Right kidney (tissue), 1 donor: ENCODE measurements at regions not wholly inside any gene's neighbourhood (a gene's known extent, or its start where the extent isn't known, plus 50 kb on each side); places are given as distances from the start of the nearest gene placed in this dataset.
"Not testable (repeated sequence)": the region's sequence is repeated elsewhere in the genome, so short reads cannot be mapped to it uniquely, and the experiment has no call there.

Source experiments
- DNase-seq: peaks from one replicate; pipeline ENCODE4 v3.0.0-alpha.2; 2016

DNA sequence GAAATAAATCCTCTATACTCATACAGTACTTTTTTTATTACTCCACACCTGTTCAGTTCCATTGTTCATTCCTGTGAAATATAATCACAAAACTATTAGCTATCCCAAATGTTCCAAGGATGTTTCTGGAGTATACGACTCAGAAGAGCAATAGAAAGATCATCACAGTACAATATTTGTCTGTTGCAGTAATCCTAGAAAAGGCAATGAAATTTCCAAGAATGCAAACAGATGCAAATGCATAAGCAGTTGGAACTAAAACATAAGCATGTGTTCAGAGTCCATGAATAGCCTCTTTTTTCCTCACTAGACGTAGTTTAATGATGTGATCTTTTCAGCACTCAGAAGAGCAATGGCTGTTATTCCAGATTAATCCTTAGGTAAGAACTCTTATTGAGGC is 55.2 kb downstream of the RTL3 start:
- no peak for DNase-seq

DNA sequence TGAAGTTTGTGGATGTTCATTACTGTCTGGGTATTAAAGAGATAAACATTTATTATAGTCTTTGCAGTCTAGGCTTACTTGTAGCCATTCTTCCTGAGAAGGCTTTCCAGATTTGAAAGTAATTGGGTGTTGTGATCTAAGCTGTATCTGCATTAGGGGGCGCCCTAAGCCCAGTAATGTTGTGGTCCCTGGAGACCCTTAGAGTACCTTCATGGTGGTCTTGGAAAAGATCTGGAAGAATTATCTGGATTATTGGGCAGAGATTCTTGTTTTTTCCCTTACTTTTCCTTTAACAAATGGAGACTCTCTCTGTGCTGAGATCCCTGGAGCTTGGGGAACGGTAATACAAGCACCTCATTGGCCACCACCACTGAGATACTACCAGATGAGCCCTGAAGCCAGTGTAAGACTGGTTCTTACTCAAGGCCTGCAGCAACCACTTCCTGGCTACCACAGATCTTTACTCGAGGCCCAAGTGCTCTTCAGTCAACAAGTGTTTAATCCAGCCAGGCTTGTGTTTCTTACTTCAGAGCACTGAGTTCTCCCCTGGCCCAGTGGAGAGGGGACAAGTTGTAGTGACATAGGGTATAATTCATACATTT is 63.1 kb downstream of the RTL3 start:
- DNase-seq, result no peak

DNA sequence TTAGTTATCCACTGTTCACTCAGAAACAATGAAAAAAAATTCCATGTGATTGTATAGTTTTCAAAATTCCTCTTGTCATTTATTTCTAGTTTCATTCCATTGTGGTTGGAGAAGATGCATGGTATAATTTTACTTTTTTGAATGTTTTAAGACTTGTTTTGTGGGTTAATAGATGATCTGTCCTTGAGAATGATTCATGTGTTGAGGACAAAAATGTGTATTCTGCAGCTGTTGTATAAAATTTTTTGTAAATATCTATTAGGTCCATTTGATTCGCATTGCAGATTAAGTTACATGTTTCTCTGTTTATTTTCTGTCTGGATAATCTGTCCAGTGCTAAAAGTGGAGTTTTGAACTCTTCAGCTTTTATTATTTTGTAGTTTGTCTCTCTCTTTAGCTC is 65.4 kb downstream of the RTL3 start:
- DNase-seq, result no peak

DNA sequence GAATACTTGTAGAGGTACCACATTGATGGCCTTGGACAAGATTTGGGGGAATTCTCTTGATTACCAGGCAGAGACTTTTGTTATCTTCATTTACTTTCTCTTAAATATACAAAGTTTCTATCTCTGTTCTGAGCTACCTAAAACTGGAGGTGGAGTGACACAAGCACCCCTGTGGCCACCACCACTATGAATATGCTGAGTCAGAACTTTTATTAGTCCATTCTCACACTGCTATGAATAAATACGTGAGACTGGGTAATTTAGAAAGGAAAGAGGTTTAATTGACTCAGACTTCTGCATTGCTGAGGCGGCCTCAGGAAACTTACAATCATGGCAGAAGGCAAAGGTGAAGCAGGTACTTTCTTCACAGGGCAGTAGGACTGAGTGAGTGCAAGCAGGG is 67.1 kb downstream of the RTL3 start:
- no peak for DNase-seq

DNA sequence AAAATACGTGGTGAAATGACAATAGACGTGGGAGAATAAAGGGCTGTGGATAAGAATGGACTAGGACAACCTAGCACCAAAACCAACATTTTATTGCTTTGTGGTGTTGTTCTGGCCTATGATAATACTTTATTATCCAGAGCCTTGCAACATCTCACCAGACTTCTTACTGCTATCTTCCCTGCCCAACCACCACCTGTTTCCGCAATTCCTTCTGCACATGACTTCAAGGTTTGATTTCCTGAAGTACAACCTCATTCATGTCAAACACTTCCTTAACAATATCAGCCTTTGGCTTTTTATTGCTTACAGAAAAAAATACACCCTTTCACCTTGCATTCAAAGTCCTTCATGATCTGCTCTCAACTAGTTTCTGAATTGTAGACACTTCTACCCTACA is 84.8 kb downstream of the RTL3 start:
- no peak for DNase-seq

DNA sequence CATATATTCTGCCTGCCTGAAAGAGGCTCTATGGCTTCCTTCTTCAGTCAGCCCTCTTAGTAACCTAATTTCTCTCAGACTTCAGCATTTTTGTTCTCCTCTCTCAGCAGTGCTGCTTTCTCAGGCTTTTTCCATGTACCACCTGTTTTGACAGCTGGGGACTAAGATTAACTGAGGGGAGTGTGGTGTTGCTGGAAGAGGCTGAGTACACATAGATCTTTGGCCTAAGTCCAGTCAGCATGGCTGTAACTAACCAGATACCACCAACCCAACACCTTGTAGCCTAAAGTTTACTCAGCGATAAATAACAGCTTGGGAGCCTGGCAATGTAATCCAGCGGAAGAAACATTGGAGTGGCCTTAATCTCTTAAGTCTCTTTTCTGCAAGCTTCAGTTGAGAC is 85.5 kb downstream of the RTL3 start:
- no peak for DNase-seq

DNA sequence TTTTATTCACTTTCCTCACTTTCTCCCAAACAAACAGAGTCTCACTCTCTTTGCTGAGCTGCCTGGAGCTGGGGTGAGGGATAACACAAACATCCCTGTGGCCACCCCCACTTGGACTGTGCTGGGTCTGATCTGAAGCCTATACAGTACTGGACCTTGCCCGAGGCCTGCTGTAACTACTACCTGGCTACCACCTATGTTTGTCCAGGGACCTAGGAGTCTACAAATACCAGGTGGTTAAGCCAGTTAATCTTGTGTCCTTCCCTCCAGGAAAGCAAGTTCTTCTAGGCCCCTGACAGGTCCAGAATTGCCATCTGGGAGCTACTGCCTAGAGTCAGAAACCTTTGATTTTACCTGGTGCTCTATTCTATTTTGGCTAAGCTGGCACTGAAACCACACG is 87.3 kb downstream of the RTL3 start:
- DNase-seq, result no peak

DNA sequence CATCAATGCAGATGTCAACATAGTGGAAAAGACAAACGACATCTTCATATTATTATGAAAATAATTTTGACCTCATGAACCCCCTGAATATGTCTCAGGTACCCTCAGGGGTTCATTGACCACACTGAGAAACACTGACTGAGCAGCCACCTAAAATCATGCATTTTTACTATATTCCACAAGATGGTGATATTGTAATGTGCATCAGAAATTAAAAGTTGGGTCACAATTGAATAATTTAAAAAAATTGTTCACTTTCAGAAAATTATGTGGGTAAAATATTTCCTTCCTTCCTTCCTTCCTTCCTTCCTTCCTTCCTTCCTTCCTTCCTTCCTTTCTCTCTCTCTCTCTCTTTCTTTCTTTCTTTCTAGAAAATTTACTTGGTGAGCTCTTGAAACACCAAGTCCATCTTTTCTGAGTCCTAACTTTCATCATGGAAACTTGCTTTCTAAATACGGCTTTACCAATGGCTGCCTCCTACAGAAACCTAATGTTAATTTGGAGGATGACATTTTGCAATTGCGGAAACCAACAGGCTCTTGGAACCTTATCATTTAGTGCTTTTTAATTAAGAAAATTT is 103.6 kb downstream of the RTL3 start:
- no peak for DNase-seq

GRCh38 chrX:78552628-78553027 is 106.5 kb downstream of the RTL3 start:
- DNase-seq, result not testable (repeated sequence)

DNA sequence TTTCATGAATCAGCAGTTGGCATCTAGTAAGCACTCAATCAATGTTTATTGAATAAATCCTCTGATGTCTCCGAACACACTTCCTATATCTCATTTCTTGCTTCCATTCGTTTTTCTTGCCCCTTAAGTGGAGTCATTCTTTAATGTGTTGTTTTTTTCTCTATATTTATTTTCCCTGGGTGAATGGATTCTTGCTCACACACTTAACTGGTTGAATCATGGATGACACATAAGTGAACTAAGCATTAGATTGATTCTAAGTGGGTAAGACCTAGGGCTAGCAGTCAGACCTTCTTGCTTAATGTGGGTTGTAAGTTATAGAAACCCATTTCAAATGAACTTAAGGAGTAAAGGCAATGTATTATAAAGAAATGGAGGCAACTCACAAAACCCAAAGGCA is 111.1 kb downstream of the RTL3 start:
- DNase-seq, result no peak

DNA sequence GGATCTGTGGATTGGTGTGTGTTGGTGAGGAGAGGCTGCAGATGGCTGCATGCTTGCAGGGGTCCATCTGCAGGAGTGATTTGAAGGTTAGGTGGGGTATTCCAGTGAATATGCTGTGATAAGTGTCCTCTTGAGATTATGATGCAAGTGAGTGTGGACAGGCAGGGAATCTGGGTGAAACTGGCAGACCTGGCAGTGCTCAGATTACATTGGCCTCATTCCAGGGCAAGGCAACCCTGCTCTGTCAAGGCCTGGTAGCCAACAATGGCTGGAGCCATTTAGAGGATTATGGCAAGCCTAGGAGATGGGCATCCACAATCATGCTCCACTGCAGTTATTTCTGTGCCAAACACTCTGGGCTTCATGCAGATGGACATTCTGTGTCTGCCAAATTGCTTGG is 113.9 kb downstream of the RTL3 start:
- DNase-seq, result no peak

DNA sequence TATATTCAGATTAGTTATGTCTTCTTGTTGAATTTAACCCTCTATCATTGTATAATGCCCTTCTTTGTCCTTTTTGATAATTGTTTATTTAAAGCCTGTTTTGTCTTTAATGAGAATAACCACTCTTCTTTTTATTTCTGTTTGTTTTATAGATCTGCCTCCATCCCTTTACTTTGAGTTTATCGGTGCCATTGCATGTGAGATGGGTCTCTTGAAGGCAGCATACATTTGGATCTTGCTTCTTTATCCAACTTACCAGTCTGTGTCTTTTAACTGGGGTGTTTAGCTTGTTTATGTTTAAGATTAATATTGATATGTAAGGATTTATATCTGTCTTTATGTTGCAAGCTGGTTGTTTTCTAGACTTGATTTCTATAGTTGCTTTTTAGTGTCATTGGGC is 115.8 kb downstream of the RTL3 start:
- DNase-seq, result no peak

- DNase-seq, result no peak
Observed at GRCh38 chrX:78540171-78540570, 119.0 kb downstream of the RTL3 start.

DNA sequence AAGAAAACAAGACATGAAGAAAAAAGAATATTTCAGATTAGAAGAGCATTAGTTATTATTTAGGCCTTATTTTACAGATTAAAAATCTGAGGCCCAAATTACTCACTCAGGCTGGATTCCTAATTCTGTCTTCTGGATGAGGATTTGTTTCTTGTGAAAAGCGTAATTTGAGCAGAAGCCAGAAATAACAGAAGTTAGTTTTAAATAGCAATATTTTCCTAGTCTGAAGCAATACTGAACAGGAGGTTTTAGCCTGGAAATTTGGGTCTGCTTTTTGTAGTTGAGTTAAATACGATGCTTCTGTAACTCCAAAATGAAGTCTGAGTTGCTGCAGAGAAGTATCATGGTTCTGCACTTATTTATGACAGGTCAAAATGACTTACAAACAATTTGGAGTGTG is 124.9 kb downstream of the RTL3 start:
- DNase-seq, result no peak

GRCh38 chrX:78532363-78532762 is 126.8 kb downstream of the RTL3 start:
- DNase-seq, result no peak

DNA sequence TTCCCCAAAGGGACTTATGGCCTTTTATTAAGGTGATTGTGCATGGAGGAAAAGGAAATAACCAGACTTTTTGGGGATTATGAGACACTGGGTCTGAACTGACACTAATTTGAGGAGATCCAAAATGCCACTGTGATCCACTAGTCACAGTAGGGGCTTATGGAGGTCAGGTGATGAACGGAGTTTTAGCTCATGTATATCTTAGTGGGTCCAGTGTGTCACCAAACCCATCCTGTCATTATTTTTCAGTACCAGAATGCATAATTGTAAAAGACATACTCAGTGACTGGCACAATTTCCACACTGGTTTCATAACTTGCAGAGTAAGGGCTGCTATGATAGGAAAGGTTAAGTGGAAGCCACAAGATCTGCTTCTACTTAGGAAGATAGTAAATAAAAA is 131.3 kb downstream of the RTL3 start:
- no peak for DNase-seq

DNA sequence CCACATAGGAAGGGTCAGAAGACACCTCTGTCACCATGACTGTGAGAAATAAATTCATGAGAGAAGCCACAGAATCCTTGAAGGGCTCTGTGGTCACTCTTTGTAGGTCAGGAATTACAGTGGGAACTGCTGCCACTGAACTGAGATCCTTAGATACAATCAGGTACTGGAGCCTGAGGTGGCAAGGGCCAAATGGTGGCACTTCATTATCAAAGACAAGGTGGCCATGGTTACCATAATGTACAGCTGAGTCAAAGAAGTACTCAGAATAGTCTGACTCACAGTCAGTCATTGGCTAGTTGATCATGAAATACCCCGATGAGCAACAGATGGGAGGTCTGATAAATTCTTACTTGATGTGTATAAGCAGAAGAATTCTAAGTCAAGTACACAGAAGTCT is 131.9 kb downstream of the RTL3 start:
- DNase-seq, result no peak

- no peak for DNase-seq
Observed at GRCh38 chrX:78522601-78523000, 136.5 kb downstream of the RTL3 start.

GRCh38 chrX:78517124-78517523 is 142.0 kb downstream of the RTL3 start:
- no peak for DNase-seq

DNA sequence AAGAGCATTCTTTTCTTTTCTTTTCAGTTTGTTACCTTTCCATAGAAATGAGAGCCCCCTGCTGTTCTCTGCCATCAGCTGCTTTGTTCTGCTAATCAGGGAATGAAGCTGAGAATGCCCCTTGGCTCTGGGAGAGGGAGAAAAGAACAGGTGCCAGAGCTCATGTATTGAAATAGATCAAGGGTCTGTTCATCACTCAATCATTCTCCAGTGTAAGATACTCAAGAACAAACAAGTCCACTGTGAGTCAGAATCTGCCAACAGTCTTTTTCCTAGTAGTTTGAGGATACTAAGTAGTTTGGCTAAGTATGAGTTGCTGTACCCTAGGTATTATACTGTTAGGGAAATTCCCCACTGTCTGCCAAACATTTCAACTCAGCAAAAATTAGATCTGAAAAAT is 144.3 kb downstream of the RTL3 start:
- DNase-seq, result peak; percentile 1

DNA sequence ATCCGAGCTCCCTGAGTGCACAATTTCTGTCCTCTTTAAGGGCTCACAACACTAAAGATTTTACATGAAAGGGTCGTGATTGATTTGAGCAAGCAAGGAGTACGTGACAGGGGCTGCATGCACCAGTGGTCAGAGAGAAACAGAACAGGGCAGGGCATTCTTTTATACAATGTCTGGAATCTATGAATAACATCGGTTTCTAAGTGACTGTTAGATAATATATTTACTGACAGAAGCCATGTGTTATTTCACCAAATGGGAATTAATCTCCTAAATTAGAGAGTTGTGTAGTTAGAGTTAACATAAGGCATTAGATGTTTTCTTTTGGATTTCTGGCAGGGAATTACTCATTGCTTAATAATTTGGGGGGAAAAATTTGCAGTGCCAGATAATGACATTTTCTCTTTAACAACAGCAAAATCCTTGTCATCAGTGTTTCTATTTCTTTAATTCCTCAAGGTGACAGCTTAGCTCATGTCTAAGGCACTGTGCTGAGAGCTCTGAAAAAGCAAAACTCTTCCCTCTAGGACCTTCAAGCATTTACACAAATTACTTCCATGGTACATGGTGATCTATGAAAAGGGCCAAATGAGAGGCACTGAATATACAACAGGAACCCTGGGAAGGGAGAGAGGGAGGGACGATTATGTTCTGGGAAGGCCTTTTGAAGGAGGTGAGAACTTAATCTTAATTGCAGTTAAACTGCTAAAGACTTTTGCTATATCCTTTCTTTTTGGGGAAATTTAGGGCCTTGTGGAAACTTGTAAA is 145.0 kb downstream of the RTL3 start:
- DNase-seq, result no peak

- no peak for DNase-seq
Observed at GRCh38 chrX:78506248-78506647, 152.9 kb downstream of the RTL3 start.

DNA sequence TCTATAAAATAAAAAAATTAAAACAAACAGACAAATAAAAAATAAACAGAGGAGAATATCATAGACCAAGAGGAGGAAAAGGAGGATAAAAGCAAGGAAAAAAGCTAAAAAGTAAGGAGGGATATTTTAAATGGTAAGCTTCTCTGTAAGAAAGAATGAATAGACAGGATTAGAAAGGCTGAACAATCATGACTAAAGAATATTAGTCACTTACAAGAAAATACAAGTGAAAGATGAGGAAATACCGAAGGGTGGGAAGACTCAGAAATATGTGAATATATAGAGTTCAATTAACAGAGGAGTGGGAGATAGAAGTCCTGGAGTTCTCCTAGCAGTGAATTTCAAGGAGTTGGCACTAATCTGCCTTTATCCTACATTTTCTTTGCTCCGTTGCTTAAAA is 162.6 kb downstream of the RTL3 start:
- DNase-seq, result no peak

GRCh38 chrX:78493180-78493579 is 165.8 kb upstream of the CYSLTR1 start:
- DNase-seq, result no peak
